Fibroblast of gingiva (primary cell): ENCODE measurements at regions not wholly inside any gene's neighbourhood (a gene's known extent, or its start where the extent isn't known, plus 50 kb on each side); places are given as distances from the start of the nearest gene placed in this dataset.

ENCODE experiments used
- DNase-seq: peaks from one replicate; pipeline ENCODE4 v3.0.0-alpha.2; 2011; ENCODE audit warnings: low read depth

- peak; percentile 82 for DNase-seq
Measured at GRCh38 chr7:15916681-15917380, 230.3 kb upstream of the MEOX2 start.

- DNase-seq: peak; percentile 46
Measured at GRCh38 chr7:15915686-15916293, 229.3 kb upstream of the MEOX2 start.

GRCh38 chr7:15914611-15915010 lies 228.1 kb upstream of the MEOX2 start:
- no peak for DNase-seq

- DNase-seq: no peak
Measured at GRCh38 chr7:15906436-15906835, 220.0 kb upstream of the MEOX2 start.

- no peak for DNase-seq
Measured at GRCh38 chr7:15905251-15906040, 219.0 kb upstream of the MEOX2 start.

GRCh38 chr7:15891151-15891881 lies 204.8 kb upstream of the MEOX2 start:
- DNase-seq: peak; percentile 5

- DNase-seq: peak; percentile 5
Measured at GRCh38 chr7:15889507-15889906, 203.0 kb upstream of the MEOX2 start.

GRCh38 chr7:15888090-15888489 lies 201.6 kb upstream of the MEOX2 start:
- no peak for DNase-seq

- DNase-seq: no peak
Measured at GRCh38 chr7:15886626-15887025, 200.1 kb upstream of the MEOX2 start.

GRCh38 chr7:15885678-15886077 lies 199.2 kb upstream of the MEOX2 start:
- no peak for DNase-seq

GRCh38 chr7:15874774-15875173 lies 188.3 kb upstream of the MEOX2 start:
- DNase-seq: no peak

GRCh38 chr7:15870347-15870746 lies 183.9 kb upstream of the MEOX2 start:
- no peak for DNase-seq

- no peak for DNase-seq
Measured at GRCh38 chr7:15867441-15867840, 181.0 kb upstream of the MEOX2 start.

GRCh38 chr7:15866753-15867152 lies 180.3 kb upstream of the MEOX2 start:
- DNase-seq: no peak

GRCh38 chr7:15864626-15864991 lies 178.1 kb upstream of the MEOX2 start:
- DNase-seq: no peak

- DNase-seq: no peak
Measured at GRCh38 chr7:15863951-15864625, 177.6 kb upstream of the MEOX2 start.

GRCh38 chr7:15862781-15863165 lies 176.3 kb upstream of the MEOX2 start:
- DNase-seq: no peak

GRCh38 chr7:15862016-15862780 lies 175.7 kb upstream of the MEOX2 start:
- no peak for DNase-seq

- DNase-seq: no peak
Measured at GRCh38 chr7:15860264-15860949, 173.9 kb upstream of the MEOX2 start.

GRCh38 chr7:15857026-15857425 lies 170.5 kb upstream of the MEOX2 start:
- no peak for DNase-seq

GRCh38 chr7:15856311-15856710 lies 169.8 kb upstream of the MEOX2 start:
- DNase-seq: no peak
